Mesendoderm (in vitro differentiated cells): ENCODE measurements at regions not wholly inside any gene's neighbourhood (a gene's known extent, or its start where the extent isn't known, plus 50 kb on each side); places are given as distances from the start of the nearest gene placed in this dataset.
A peak's percentile ranks its signal among the peaks of the same experiment; 100 is the strongest.

Experiments
- DNase-seq: peaks from one replicate; pipeline ENCODE4 v3.0.0; 2013
- H2AK5ac ChIP-seq: 2 replicates; pipeline ENCODE4 v1.6.1; 2013; ENCODE audit warnings: low read length, inconsistent platforms
- H2BK120ac ChIP-seq: 2 replicates; pipeline ENCODE4 v1.6.1; 2013; ENCODE audit warnings: low read depth, mild to moderate bottlenecking, low read length, moderate library complexity, mixed read lengths
- H2BK15ac ChIP-seq: replicated peaks from 2 replicates; pipeline ENCODE4 v1.6.1; 2013; ENCODE audit warnings: low read depth, mild to moderate bottlenecking, moderate library complexity
- H2BK5ac ChIP-seq: 2 replicates; pipeline ENCODE4 v1.6.1; 2013; ENCODE audit warnings: low read length, inconsistent platforms
- H3K18ac ChIP-seq: 2 replicates; pipeline ENCODE4 v1.6.1; 2013; ENCODE audit warnings: mild to moderate bottlenecking, low read length, mixed read lengths
- H3K23ac ChIP-seq: one replicate; pipeline ENCODE4 v1.6.1; 2013; ENCODE audit warnings: low read length
- H3K27ac ChIP-seq: 2 replicates; pipeline ENCODE4 v1.5.1; 2013; ENCODE audit warnings: low read depth, mild to moderate bottlenecking, inconsistent platforms, low read length, moderate library complexity
- H3K27me3 ChIP-seq: 2 replicates; pipeline ENCODE4 v1.6.1; 2013; ENCODE audit warnings: low read length, control low read depth, mild to moderate bottlenecking, inconsistent platforms; ENCODE audit not compliant: insufficient read depth, poor library complexity
- H3K36me3 ChIP-seq: 2 replicates; pipeline ENCODE4 v1.6.1; 2013; ENCODE audit warnings: low read length, inconsistent platforms; ENCODE audit not compliant: control insufficient read depth, insufficient read depth
- H3K4ac ChIP-seq: one replicate; pipeline ENCODE4 v1.6.1; 2013; ENCODE audit warnings: low read depth, mild to moderate bottlenecking, low read length, moderate library complexity
- H3K4me1 ChIP-seq: 2 replicates; pipeline ENCODE4 v1.6.1; 2013; ENCODE audit warnings: low read depth, low read length, inconsistent platforms; ENCODE audit not compliant: control insufficient read depth
- H3K4me2 ChIP-seq: 2 replicates; pipeline ENCODE4 v1.6.1; 2013; ENCODE audit warnings: low read length
- H3K4me3 ChIP-seq: 2 replicates; pipeline ENCODE4 v1.5.1; 2013; ENCODE audit warnings: mild to moderate bottlenecking, low read length
- H3K56ac ChIP-seq: one replicate; pipeline ENCODE4 v1.6.1; 2013; ENCODE audit warnings: low read length
- H3K79me1 ChIP-seq: 2 replicates; pipeline ENCODE4 v1.6.1; 2013; ENCODE audit warnings: low read length, inconsistent platforms
- H3K79me2 ChIP-seq: 2 replicates; pipeline ENCODE4 v1.6.1; 2013; ENCODE audit warnings: mild to moderate bottlenecking, low read length; ENCODE audit not compliant: control insufficient read depth, insufficient read depth
- H3K9ac ChIP-seq: 2 replicates; pipeline ENCODE4 v1.6.1; 2013; ENCODE audit warnings: low read length, inconsistent platforms
- H4K5ac ChIP-seq: one replicate; pipeline ENCODE4 v1.6.1; 2013; ENCODE audit warnings: low read length
- H4K8ac ChIP-seq: one replicate; pipeline ENCODE4 v1.6.1; 2013; ENCODE audit warnings: low read depth, mild to moderate bottlenecking, control low read depth, low read length, moderate library complexity
- WGBS: extraction: QIAGEN DNeasy Blood & Tissue Kit; methylation state at CpG from one replicate; pipeline ENCODE4 v1.1.7; 2013; ENCODE audit warnings: low lambda C conversion rate, missing lambda C conversion rate; ENCODE audit not compliant: insufficient coverage; ENCODE audit errors: extremely low coverage; 5-methylcytosine and 5-hydroxymethylcytosine counted together

DNA sequence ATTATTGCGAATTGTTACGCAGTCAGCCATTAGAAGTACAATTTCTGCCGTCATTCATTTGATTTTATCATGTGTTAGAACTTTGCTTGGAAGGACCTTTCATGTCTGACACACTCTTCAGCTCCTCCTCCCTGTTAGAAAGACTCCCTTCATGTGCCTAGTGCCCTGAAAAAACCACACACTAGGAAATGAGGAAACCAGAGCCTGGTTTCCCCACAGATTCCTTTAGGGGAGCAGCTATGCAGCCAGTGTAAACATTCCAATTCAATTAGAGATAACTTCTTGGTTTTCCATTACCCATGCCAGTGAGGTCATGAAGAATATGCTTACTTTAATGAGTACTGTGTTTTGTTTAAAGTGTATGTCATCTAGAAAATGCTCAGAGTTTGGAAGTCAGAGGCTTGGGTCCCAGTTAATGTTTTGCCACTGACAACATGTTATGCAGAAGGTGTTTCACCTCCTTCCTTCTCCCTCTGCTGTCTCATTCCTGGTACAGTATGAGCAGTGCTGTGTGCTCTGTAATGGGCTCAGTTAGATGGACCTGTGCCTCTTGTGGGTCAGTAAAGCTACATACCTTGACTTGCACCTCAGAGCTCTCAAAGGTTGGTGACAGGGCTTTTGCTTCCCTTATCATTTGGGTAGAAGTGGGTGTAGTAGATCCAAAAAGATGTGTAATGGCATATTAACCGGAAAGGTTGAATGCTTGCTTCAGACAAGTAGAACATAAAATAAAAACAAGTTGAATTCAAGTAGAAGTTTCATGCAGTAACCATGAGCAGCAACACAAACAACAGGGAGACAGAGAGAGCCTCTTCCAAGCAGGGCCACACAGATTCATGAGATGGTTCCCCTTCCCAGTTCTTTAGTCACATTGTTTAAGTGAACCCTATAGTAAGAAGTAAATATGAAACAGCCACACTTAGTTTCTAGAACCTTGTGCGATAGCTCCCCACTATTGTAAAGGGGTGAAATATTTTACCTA, 52.6 kb upstream of the TNFAIP8 start:
- peaks cover 3% of the 10 kb centered on the region for H3K79me1 ChIP-seq
- H2AK5ac ChIP-seq: no peak overlapping the region
- no peak overlapping the region for H2BK15ac ChIP-seq
- H3K4me1 ChIP-seq: peaks cover 4% of the 10 kb centered on the region
- no peak overlapping the region for H3K27ac ChIP-seq
- H2BK120ac ChIP-seq: no peak overlapping the region
- no peak overlapping the region for H3K4ac ChIP-seq
- H3K56ac ChIP-seq: no peak overlapping the region
- no peak overlapping the region for H3K4me3 ChIP-seq
- peak; percentile 56 for DNase-seq
- no peaks in the 10 kb centered on the region for H3K36me3 ChIP-seq
- no peaks in the 10 kb centered on the region for H3K79me2 ChIP-seq
- H4K5ac ChIP-seq: no peak overlapping the region
- no peak overlapping the region for H3K9ac ChIP-seq
- H2BK5ac ChIP-seq: no peak overlapping the region
- no peak overlapping the region for H3K18ac ChIP-seq
- H4K8ac ChIP-seq: no peak overlapping the region
- no peaks in the 10 kb centered on the region for H3K27me3 ChIP-seq
- H3K4me2 ChIP-seq: no peak overlapping the region
- no CpG with 5 or more reads among the region's 5 CpGs for WGBS
- H3K23ac ChIP-seq: no peak overlapping the region

- Histone ChIP-seq H3K4me1 (peaks cover 4% of the 10 kb centered on the region), H3K4me2 (no peak overlapping the region), H2BK120ac (no peak overlapping the region), H3K36me3 (no peaks in the 10 kb centered on the region), H3K9ac (no peak overlapping the region), H3K23ac (no peak overlapping the region), H3K4me3 (no peak overlapping the region), H3K79me1 (peaks cover 3% of the 10 kb centered on the region), H2AK5ac (no peak overlapping the region), H3K79me2 (no peaks in the 10 kb centered on the region), H4K5ac (no peak overlapping the region), H3K4ac (no peak overlapping the region), H3K27ac (no peak overlapping the region), H3K56ac (no peak overlapping the region), H3K18ac (no peak overlapping the region), H4K8ac (no peak overlapping the region), H2BK15ac (no peak overlapping the region), H3K27me3 (no peaks in the 10 kb centered on the region), H2BK5ac (no peak overlapping the region)
- DNase-seq: no peak
- WGBS: no CpG with 5 or more reads among the region's 2 CpGs
Observed at GRCh38 chr5:119304439-119305211, 51.2 kb upstream of the TNFAIP8 start.
